HFF-Myc (cell line): ENCODE measurements at regions not wholly inside any gene's neighbourhood (a gene's known extent, or its start where the extent isn't known, plus 50 kb on each side); places are given as distances from the start of the nearest gene placed in this dataset.

Experiments
- DNase-seq: peaks from one replicate; pipeline ENCODE4 v3.0.0-alpha.2; 2011; ENCODE audit warnings: low read depth; ENCODE audit errors: extremely low read depth
- H3K4me3 ChIP-seq: replicated peaks from 2 replicates; pipeline ENCODE4 v1.5.1; 2011; ENCODE audit warnings: low read depth, mild to moderate bottlenecking, control low read depth, low read length
- TF ChIP-seq, protein P1 (sequence below): IDR thresholded peaks from 2 replicates; pipeline ENCODE4 v1.5.1; 2012; ENCODE audit warnings: mild to moderate bottlenecking, low read depth, low read length, control low read depth; ENCODE audit errors: missing control alignments

DNA sequence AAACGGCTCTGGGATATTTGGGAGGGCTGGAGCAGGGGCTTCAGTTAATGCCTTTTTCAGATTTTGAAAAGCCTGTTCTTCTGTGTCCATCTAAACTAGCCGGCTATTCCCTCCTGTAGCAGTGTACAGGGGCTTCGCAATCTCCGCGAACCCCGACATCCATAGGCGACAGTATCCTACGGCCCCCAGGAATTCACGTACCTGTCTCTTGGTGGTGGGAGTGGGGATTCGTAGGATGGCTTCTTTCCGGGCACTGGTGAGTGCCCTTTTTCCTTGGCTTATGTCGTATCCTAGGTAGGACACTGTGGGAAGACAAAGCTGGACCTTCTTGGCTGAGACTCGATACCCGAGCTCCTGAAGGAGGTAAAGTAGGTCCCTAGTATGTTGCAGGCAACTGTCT is 153.1 kb downstream of the TRIM27 start:
- no peak for DNase-seq
- H3K4me3 ChIP-seq, result no peak overlapping the region
- TF ChIP-seq, protein P1, sequence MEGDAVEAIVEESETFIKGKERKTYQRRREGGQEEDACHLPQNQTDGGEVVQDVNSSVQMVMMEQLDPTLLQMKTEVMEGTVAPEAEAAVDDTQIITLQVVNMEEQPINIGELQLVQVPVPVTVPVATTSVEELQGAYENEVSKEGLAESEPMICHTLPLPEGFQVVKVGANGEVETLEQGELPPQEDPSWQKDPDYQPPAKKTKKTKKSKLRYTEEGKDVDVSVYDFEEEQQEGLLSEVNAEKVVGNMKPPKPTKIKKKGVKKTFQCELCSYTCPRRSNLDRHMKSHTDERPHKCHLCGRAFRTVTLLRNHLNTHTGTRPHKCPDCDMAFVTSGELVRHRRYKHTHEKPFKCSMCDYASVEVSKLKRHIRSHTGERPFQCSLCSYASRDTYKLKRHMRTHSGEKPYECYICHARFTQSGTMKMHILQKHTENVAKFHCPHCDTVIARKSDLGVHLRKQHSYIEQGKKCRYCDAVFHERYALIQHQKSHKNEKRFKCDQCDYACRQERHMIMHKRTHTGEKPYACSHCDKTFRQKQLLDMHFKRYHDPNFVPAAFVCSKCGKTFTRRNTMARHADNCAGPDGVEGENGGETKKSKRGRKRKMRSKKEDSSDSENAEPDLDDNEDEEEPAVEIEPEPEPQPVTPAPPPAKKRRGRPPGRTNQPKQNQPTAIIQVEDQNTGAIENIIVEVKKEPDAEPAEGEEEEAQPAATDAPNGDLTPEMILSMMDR, result no peak

DNA sequence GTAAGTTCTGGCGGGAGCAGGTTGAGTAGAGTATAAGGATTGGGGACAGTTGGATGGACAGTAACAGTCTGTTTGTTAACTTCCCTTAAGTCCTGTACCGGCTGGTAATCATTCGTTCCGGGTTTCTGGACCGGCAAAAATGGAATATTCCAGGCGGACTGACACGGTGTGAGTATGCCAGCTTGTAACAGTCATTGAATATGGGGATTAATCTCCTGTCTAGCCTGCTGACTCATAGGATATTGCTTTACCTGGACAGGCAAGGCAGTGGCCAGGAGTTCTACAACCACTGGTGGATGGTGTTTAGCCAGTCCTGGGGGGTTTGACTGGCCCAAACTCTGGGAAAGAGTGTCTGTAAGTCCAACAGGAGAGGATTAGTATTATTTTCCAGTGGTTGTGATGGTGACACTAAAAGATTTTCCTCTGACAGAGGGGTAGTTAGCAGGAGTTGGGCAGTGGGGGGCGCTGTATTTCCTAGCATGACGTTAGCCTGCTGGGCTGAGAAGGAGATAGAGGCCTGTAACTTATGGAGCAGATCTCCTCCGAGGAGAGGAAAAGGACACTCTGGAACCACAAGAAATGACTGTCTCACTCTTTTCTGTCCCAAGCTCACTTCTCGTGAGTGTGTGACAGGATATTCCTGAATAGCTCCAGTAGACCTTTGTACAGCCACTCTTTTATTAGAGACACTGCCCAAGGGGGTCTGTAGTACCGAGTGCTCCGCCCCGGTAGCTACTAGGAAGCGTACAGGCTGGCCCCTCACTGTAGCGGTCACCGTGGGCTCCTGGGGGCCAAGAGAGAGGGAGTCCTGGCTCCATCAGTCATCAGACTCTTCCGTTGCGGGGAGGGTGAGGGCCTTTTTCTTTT is 152.2 kb downstream of the TRIM27 start:
- DNase-seq, result no peak
- no peak overlapping the region for H3K4me3 ChIP-seq
- TF ChIP-seq, protein P1, result peak; percentile 27

DNA sequence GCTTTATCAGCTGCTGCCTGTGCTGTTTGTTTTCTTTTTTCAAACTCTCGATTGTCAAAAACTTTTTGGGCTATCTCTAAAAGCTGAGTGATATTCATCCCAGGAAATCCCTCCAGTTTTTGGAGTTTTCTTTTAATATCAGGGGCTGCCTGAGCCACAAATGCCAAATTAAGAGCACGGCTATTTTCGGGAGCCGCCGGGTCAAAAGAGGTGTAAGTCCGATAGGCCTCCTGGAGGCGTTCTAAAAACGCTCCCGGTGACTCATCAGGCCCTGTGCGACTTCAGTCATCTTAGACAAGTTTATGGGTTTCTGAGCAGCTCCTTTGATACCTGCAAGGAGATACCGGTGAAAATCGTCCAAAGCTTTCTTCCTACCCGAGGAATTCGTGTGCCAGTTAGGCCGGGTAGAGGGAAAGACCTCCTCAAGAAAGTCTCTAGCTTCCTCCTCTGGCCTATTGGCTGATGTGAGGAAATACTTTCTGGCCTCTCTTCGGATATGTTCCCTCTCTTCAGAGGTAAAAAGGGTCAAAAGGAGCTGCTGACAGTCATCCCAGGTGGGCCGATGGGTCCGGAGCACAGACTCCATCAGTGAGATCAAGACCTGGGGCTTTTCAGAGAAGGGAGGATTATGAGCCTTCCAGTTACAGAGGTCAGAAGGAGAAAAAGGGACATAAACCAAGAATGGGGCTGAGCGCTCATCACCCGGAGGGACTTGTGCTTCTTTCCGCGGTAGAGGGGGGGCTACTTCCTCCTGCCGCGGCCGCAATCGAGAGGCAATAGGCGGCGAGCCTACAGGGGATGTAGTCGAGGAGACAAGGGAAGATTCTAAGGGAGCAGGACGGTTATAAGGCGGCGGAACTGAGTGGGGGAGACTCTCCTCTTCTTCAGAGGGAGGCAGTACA is 151.1 kb downstream of the TRIM27 start:
- DNase-seq, result no peak
- no peak overlapping the region for H3K4me3 ChIP-seq
- TF ChIP-seq, protein P1, result no peak

GRCh38 chr6:28774292-28775051 is 149.3 kb downstream of the TRIM27 start:
- DNase-seq, result no peak
- H3K4me3 ChIP-seq, result no peak overlapping the region
- TF ChIP-seq, protein P1, result no peak

GRCh38 chr6:28775052-28775376 is 148.8 kb downstream of the TRIM27 start:
- DNase-seq, result no peak
- no peak overlapping the region for H3K4me3 ChIP-seq
- TF ChIP-seq, protein P1, result no peak

- DNase-seq, result no peak
- H3K4me3 ChIP-seq, result no peak overlapping the region
- TF ChIP-seq, protein P1, result no peak
These were observed 148.2 kb downstream of the TRIM27 start for GRCh38 chr6:28775405-28776129.
